ENCODE measurements at regions not wholly inside any gene's neighbourhood (a gene's known extent, or its start where the extent isn't known, plus 50 kb on each side); places are given as distances from the start of the nearest gene placed in this dataset.

DNA sequence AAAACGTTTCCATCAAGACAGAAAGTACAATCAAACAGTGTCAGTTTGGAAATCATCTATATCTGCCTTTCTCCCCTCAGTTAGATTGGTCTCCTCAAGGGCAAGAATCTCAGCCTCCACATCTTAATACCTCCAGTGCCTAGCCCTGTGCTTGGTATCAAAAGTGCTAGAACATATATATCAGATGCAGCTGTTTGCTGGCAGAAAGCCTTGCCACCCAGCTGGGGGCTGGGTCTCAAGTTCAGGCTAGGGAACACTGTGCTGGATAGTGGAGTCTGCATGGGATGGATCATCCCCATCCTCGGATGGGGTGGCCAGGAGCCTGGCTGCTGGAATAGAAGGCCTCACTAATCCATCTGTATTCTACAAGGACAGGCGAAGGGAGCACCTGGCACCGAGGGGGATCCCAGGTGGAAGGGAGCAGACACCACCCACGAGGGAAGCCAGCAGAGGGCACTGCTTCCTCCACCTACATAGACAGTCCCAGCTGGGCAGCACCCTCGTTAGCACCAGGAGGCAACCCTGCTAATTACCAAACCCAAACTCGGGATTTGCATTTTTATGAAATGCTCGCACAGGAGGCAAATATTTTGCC, 602.2 kb downstream of the BUD13 start:
- DNase-seq (ENCODE audit: missing footprints), result no peak
- intact Hi-C loops (cut with DNase I), result no loop called here
- no peak for ATAC-seq

DNA sequence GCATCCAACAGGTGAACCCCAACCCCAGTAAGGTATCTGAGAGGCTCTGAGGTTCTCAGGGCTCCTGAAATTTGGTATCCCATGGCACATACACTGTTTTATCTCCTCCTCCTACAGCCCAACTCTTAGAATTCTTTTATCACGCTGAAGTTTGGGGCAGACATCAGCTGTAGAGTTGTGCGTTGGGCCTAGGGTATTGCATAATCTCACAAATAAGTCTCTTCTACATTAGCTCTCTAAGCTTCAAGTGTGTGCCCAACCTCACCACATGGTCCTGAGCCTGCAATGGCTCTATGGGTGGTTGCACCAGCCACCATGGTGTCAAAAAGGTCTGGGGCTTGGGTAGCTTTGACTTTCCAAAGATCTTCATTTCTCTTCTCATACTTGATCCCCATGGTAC, 603.0 kb downstream of the BUD13 start:
- no peak for DNase-seq (ENCODE audit: missing footprints)
- intact Hi-C loops (cut with DNase I), result no loop called here
- no peak for ATAC-seq

DNA sequence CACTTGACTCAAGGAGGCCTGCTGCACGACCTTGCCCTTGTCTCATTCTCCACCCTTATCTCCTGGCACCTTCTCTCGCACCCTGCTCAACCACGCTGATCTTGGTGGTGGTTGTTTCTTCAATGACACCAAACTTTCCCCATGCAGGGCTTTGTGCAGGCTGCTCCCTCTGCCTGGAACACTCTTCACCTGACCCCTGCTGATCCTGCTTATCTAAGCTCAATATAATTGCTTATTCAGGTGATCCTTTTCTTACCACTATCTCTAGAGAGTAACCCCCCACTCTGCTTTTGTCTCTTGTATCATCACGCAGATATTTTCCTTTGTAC, 604.4 kb downstream of the BUD13 start:
- no peak for DNase-seq (ENCODE audit: missing footprints)
- intact Hi-C loops (cut with DNase I), result no loop called here
- no peak for ATAC-seq

DNA sequence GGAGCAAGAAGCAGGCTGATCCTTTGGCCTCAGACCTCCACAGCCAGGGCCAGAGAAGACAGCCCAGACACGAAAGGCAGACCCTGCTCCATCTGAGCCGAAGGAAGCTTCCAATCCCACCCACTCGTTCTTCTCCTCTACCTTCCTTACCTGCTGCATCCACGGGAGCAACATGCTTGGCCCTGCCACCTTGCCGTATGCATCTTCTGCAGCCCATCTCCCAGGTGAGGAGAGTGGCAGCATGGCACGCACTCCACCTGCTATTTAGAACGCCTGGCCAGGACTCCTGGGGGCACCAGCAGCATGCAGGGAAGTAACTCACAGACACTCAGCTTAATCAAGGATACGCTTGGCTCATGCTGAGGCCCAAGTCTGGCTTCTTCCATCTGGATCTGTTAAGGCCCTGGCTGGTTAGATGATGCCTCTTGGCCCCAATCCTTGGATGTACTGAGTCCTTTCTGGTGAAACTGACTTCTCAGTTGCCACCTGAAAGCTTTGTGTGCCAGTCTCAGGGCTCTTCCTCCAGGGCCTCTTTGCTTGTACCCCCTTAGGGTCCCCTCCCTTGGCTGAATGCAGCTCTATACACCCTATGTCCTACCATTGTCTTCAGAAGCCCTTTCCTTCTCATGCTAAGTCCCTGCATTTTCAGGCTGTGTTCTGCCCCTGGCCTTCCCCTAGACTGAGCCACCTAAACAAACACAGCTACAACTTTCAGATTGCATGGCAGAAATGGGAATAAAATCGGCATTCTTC, 604.9 kb downstream of the BUD13 start:
- intact Hi-C loops (cut with DNase I), result no loop called here
- ATAC-seq (no peak), DNase-seq (ENCODE audit: missing footprints) (no peak)

DNA sequence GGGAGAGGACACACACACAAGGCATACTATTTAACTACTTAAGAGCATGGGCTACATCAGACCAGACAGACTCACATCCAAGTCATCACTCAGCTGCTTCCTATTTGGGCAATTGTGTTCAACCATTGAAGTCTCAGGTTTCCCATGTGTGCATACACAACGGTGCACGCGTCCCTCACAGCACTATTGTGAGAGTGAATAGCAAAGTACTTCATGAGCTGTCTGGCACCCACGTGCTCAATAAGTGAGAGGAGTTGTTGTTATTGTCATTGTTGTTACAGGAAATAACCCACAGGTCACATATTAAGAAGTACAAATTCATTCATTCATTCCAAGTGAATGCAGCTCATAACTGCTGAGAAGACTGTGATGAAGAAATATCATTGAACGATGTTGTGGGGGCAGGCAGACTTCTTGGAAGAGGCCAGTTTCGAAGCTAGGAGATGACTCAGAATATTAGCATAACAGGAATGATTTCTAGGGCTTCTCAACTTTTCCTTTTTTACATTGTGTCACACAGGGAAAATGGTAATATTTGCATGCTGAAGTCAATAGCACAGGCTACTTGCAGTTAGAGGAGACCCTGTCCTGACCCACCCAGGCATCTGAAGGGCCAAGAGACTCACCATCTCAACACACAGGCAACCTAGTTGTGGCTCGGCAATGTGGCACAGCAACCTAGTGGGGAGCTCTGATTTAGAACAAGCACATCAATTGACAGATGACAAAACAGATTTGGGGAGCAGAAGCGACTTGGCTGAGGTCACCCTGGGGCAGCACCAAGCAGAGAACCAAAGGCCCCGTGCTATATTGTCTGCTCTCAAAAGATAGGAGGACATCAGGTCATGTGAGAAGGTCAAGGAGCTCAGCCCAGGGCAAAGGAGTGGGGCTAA, 606.0 kb downstream of the BUD13 start:
- no peak for ATAC-seq
- intact Hi-C loops (cut with DNase I), result no loop called here
- no peak for DNase-seq (ENCODE audit: missing footprints)

DNA sequence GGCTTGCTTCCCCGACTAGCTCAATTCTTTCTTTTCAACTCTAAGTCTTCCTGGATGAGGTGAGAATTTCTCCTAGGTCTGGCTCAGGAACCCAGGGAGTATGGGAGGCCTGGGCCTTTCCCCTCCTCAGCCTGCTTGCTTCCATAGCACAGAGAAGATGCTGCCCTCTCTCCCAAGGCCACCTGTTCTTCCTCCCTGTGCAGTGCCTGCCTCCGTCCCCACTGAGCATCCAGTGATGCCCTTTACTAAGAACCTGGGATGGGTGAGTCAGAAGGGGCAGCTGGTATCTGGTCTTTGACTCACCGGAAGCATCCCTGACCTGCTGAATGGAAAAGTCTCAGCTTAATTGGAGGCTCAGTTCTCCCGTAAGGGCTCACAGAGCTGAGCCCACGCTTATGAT, 607.9 kb downstream of the BUD13 start:
- DNase-seq (ENCODE audit: missing footprints), result no peak
- no peak for ATAC-seq
- intact Hi-C loops (cut with DNase I), result no loop called here

DNA sequence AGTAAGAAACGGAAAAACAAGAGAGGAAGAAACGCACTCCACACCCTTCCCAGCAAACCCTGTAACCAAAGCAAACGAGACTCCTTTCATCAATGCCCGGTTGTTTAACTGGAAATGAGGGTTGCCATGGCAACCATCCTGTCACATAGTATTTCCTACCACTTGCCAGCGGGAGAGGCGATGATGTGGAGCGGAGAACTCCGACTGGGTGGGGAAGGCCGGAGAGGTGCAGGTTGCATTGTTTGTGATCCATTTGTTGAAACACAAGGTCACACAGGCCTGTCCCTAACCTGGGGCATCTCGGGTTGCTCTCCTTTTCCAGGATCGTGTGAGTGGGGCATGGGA, 609.9 kb downstream of the BUD13 start:
- ATAC-seq (no peak), DNase-seq (ENCODE audit: missing footprints) (no peak)
- intact Hi-C loops (cut with DNase I), result no loop called here

DNA sequence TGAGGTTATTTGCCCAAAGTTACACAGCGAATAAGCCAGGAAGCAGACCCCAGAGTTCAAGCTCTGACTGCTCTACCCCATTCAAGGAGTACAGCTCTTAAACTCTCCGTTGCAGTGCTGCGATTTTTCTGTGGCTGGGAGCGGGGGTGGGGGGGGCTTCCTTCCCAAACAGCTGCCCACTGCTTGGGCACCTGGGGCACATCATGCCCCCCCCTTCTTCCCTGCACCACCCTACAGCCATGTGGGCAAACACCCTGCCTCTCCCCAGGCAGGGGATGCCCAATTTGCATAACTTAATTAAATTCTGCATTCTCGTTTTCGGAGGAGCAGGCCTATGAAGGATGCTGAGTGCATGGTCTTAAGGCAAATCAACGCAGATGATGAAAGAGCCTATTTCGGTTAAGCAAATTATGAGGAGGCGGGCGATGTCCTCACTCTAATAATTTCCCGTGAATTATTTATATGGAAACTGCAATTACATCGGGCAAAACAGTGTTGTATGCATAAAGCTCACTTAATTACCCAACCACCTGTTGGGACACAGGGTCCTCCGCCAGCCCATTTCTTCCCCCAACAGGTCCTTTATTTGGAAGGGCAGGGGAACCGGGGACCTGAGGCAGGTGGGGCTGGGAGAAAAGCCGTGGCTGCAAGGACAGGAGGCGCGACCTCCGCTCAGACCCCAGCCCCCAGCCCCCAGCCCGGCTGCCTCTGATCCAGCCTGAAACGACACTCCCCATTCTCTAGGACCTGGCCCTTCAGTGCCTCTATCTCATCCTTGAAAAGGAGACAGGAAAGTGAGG, 610.5 kb downstream of the BUD13 start:
- intact Hi-C loops (cut with DNase I), result no loop called here
- ATAC-seq, result no peak
- no peak for DNase-seq (ENCODE audit: missing footprints)

DNA sequence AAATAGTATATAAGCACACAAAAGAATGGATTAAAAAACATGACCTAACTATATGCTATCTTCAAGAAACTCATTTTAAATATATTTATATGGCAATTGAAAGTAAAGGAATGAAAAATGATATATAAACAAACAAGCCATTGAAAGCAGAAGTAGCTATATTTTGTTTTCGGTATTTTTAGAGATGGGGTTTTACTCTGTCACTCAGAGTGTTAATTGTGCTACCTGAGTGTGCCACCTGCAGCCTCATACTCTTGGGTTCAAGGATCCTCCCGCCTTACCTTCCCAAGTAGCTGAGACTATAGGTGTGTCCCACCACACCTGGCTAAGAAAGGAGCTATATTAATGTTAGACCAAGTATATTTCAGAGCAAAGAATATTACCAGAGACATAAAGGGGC, 624.1 kb downstream of the BUD13 start:
- intact Hi-C loops (cut with DNase I), result no loop called here
- DNase-seq (ENCODE audit: missing footprints) (no peak), ATAC-seq (no peak)

DNA sequence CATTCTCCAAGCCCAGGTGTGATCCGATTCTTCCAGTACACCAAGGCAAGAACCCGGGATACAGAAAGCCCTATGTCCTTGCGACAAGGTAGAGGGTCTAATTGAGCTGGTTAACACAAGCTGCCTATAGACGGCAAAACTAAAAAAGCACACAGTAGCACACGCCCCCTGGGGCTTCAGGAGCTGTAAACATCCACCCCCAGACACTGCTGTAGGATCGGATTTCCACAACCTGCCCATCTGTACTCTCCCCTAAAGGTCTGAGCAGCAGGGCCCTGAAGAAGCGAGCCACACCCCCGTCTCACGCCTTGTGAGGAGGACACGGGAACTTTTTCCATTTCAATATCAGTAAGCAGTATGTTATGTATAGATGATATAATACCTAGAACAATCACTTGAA, 624.7 kb downstream of the BUD13 start:
- ATAC-seq (no peak), DNase-seq (ENCODE audit: missing footprints) (no peak)
- intact Hi-C loops (cut with DNase I), result no loop called here

DNA sequence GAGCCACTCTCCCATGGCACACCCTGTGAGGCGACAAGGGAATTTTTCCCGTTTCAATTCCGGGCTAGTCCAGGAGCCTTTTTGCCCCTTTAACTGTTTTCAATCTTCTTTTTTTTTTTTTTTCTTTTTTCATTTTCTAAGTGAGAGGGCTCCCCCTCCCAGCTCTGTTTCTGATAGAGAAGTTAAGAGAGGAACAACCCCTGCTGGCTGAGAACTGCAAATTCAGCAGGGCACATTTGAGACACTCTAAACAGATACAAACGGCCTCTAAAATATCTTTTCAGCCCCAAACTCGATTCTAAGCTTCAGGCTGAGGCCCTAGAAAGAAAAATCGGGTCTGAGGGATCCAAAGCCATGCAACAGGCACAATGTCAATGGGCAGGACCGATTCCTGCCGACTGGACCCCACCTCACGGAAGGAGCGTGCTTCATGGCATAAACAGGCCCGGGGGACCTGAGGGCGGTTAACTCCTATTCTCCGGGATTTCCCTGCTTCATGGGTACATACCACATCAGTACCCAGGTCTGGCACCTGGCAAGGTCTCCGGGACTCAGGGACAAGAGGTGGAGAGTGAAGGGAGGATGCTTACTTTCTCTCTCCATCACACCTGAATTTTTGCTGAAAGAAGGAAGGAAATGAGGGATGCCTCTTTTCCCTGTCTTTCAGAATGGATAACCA, 627.5 kb downstream of the BUD13 start:
- intact Hi-C loops (cut with DNase I), result no loop called here
- no peak for DNase-seq (ENCODE audit: missing footprints)
- ATAC-seq, result no peak

DNA sequence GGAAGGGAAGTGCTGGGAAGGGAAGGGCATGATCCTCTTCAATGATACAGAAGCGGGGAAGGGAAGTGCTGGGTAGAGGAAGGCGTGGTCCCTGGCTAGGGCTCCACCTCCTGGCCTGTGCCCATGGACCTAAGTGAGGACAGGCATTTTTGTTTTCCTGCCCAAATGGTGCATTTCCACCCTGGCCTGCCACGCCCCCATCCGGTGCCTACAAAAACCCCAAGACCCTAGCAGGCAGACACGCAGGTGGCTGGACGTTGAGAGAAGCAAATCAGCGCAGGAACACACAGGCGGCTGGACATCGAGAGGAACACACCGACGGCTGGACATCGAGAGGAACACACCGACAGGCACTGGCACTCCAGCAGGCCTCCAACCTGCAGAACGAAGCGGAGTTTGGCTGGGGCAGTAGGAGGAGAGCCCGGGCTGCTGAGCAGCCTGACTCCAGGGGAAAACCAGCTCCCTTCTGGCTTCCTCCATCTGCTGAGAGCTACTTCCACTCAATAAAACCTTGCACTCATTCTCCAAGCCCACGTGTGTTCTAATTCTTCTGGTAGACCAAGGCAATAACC, 628.3 kb downstream of the BUD13 start:
- no peak for ATAC-seq
- no peak for DNase-seq (ENCODE audit: missing footprints)
- intact Hi-C loops (cut with DNase I), result no loop called here

DNA sequence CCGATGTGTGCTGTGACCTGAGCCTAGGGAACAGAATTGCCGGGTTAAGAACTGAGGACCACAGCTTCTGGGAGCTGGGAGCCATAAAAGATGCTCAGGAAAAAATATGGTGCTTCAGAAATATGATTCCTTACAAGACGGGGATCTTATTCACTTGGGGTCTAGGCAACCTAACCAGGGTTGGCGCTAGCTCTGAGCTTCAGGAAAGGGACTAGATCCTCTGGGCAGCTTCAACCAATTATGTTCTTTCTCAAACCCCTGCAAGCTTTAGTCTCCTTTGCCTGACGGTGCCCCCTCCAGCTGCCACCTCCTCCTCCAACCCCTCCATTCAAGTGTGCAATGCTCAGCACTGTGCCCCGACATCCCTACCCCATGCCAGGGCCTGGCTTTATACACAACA, 634.1 kb upstream of the CADM1 start:
- ATAC-seq, result no peak
- intact Hi-C loops (cut with DNase I), result no loop called here
- DNase-seq (ENCODE audit: missing footprints), result no peak

DNA sequence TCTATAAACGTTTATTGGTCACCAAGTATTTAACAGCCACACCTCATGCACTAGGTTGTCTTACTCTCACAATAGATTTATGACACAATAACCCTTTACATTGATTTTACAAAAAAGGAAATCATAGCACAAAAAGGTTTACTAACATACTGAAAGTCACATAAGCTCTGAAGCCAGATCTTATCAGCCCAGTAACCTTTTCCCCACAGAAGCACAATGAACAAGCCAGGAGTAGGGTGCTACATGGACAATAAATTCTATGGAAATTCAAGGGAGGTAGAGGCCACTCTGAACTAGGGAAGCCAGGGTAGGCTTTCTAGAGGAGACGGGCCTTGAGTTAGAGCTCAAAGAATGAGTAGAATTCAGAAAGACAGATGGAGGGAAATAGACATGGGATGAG, 633.5 kb upstream of the CADM1 start:
- intact Hi-C loops (cut with DNase I), result no loop called here

DNA sequence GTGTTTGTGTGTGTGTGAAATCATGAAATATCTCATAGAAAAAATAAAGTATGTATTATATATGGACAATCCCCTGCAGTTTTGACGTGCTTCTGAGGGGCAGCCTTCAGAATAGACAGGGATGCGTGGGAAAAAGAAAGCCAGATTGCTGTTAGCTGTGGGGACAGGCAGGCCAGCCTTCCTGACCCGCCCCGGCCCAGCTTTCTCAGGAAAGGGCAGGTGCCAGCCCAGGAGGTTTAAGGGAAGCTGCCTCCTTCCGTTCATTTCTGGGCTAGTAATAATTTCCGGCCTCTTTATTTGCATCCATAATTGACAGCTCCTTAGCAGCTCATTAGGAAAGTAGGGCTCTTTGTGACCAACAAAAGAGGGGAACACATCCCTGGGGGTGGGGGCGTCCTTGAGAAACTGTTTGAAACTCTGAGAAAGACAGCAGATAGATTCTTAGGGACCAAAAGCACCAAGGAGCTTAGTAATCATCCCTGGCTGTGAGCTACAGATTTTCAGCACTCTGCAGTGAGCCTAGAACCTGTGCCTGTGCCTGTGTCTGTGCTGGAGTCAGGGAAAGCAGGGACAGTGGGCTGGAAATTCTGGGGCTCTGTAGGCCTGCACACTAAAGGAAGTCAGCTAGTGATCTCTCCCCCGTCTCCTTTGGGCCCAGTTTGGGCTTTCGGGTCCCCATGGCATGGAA, 632.9 kb upstream of the CADM1 start:
- no peak for DNase-seq (ENCODE audit: missing footprints)
- ATAC-seq, result no peak
- intact Hi-C loops (cut with DNase I), result no loop called here

More for the DNA sequence above, 633.5 kb upstream of the CADM1 start:
- no peak for DNase-seq (ENCODE audit: missing footprints)
- no peak for ATAC-seq

DNA sequence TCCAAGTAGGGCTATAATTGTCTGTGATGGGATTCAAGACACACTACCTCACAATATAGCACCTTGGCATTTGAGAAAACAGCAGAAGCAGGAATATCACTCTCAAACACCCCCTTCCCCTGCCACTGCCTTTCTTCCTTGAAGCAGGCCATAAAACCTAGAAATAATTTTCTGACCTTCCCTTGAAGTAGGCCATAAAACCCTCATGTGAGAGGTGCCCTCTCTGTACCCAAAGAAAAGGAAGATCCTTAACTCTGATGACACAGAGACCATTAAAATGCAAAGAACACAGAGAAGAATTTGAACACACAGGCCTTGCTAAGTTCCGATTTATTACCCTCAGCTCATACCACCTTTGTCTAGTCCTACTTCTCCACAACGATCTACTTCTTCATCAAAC, 631.7 kb upstream of the CADM1 start:
- intact Hi-C loops (cut with DNase I), result no loop called here
- ATAC-seq (no peak), DNase-seq (ENCODE audit: missing footprints) (no peak)

DNA sequence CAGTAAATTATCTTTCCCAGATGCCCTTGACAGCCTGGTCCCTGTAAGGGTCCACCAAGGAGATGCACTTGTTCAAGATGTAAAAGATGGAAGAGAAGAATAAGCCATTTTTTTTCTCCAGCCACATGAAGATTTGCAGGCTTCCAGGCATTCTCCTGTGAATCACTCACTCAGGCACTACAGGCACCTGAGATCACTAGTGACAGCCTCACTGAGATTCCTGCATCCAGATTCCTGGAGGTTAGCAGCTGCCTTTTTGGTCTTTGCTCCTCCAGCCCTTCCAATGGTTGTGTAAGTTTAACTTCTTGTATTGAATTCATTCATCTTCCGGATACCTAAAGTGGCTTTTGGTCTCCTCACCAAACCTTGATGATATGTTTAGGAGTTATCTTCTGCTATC, 630.2 kb upstream of the CADM1 start:
- intact Hi-C loops (cut with DNase I), result no loop called here
- DNase-seq (ENCODE audit: missing footprints) (no peak), ATAC-seq (no peak)
